Colonic mucosa (tissue), 4 donors: ENCODE measurements at regions not wholly inside any gene's neighbourhood (a gene's known extent, or its start where the extent isn't known, plus 50 kb on each side); places are given as distances from the start of the nearest gene placed in this dataset.

Experiments used
- DNase-seq: peaks from one replicate; pipeline ENCODE4 v3.0.0-alpha.2; 2020
- H3K27ac ChIP-seq: fragments of 200-600 bp; one replicate; pipeline ENCODE4 v1.8.0; 2021
- H3K27me3 ChIP-seq: fragments of 200-600 bp; one replicate; pipeline ENCODE4 v1.8.0; 2021
- H3K36me3 ChIP-seq: fragments of 200-600 bp; one replicate; pipeline ENCODE4 v1.8.0; 2021
- H3K4me1 ChIP-seq: fragments of 200-600 bp; one replicate; pipeline ENCODE4 v1.8.0; 2021; ENCODE audit warnings: mild to moderate bottlenecking
- H3K4me3 ChIP-seq: fragments of 200-600 bp; one replicate; pipeline ENCODE4 v1.8.0; 2021
- H3K9ac ChIP-seq, 2 donors: one replicate each; pipeline ENCODE4 v1.7.0; 2013; ENCODE audit warnings: control low read depth in 2 of 2, low read depth in 2 of 2, low read length in 2 of 2
- H3K9me3 ChIP-seq: fragments of 200-600 bp; one replicate; pipeline ENCODE4 v1.8.0; 2021
- CTCF ChIP-seq: fragments of 200-600 bp; IDR thresholded peaks from one replicate; pipeline ENCODE4 v1.8.0; 2022; ENCODE audit warnings: antibody characterized with exemption, mild to moderate bottlenecking
- intact Hi-C: fragments of 100-400 bp; cut with DNase I; formaldehyde crosslinking; loops from one replicate; pipeline ENCODE4 v1.14.1; 2022
- donor health status: healthy.
- donor health status: DM: no; HTN: no; CAD: no.
- donor health status: DM: no; HTN: no; CAD: no.

- Histone ChIP-seq H3K4me1 (no peaks in the 10 kb centered on the region), H3K27ac (no peak overlapping the region), H3K27me3 (no peaks in the 10 kb centered on the region), H3K9ac (no peak overlapping the region), H3K4me3 (no peak overlapping the region), H3K36me3 (no peaks in the 10 kb centered on the region), H3K9me3 (no peaks in the 10 kb centered on the region)
- TF ChIP-seq CTCF: no peak
- intact Hi-C loops: no loop called here
- DNase-seq: no peak
Measured at GRCh38 chr2:18788592-18788991, 199.2 kb upstream of the NT5C1B start.

- Histone ChIP-seq H3K9ac (no peak overlapping the region), H3K4me3 (no peak overlapping the region), H3K4me1 (no peaks in the 10 kb centered on the region), H3K36me3 (no peaks in the 10 kb centered on the region), H3K27me3 (no peaks in the 10 kb centered on the region), H3K27ac (no peak overlapping the region), H3K9me3 (no peaks in the 10 kb centered on the region)
- intact Hi-C loops: no loop called here
- no peak for DNase-seq
- TF ChIP-seq CTCF: no peak
Measured at GRCh38 chr2:18787726-18788125, 198.4 kb upstream of the NT5C1B start.

- Histone ChIP-seq H3K9ac (no peak overlapping the region), H3K4me3 (no peak overlapping the region), H3K36me3 (no peaks in the 10 kb centered on the region), H3K9me3 (no peaks in the 10 kb centered on the region), H3K4me1 (no peaks in the 10 kb centered on the region), H3K27me3 (no peaks in the 10 kb centered on the region), H3K27ac (no peak overlapping the region)
- no peak for TF ChIP-seq CTCF
- no peak for DNase-seq
- intact Hi-C loops: no loop called here
Measured at GRCh38 chr2:18784245-18784644, 194.9 kb upstream of the NT5C1B start.

GRCh38 chr2:18781541-18782280 lies 192.3 kb upstream of the NT5C1B start:
- Histone ChIP-seq H3K36me3 (no peaks in the 10 kb centered on the region), H3K4me3 (no peak overlapping the region), H3K9me3 (no peaks in the 10 kb centered on the region), H3K27ac (no peak overlapping the region), H3K9ac (no peak overlapping the region), H3K27me3 (no peaks in the 10 kb centered on the region), H3K4me1 (no peaks in the 10 kb centered on the region)
- no peak for TF ChIP-seq CTCF
- intact Hi-C loops: no loop called here
- DNase-seq: no peak

GRCh38 chr2:18777250-18777812 lies 188.0 kb upstream of the NT5C1B start:
- intact Hi-C loops: no loop called here
- H3K27ac ChIP-seq: no peak overlapping the region
- DNase-seq: no peak

More at GRCh38 chr2:18777250-18777812, 188.0 kb upstream of the NT5C1B start:
- no peak overlapping the region for H3K9ac ChIP-seq
- H3K27me3 ChIP-seq: no peaks in the 10 kb centered on the region
- H3K4me3 ChIP-seq: no peak overlapping the region
- no peaks in the 10 kb centered on the region for H3K9me3 ChIP-seq
- H3K4me1 ChIP-seq: no peaks in the 10 kb centered on the region
- H3K36me3 ChIP-seq: no peaks in the 10 kb centered on the region
- no peak for TF ChIP-seq CTCF
